Neuronal stem cell (in vitro differentiated cells): ENCODE measurements at regions not wholly inside any gene's neighbourhood (a gene's known extent, or its start where the extent isn't known, plus 50 kb on each side); places are given as distances from the start of the nearest gene placed in this dataset.

Experiments used
- DNase-seq: peaks from one replicate; pipeline ENCODE4 v3.0.0-alpha.2; 2013; ENCODE audit warnings: low spot score
- H2AFZ ChIP-seq: one replicate; pipeline ENCODE4 v1.6.1; 2013; ENCODE audit warnings: mild to moderate bottlenecking, low read length, inconsistent platforms
- H2AK5ac ChIP-seq: 2 replicates; pipeline ENCODE4 v1.6.1; 2013; ENCODE audit warnings: low read depth, mild to moderate bottlenecking, inconsistent platforms, low read length, moderate library complexity, mixed read lengths
- H2BK120ac ChIP-seq: 2 replicates; pipeline ENCODE4 v1.6.1; 2013; ENCODE audit warnings: low read depth, mild to moderate bottlenecking, inconsistent platforms, low read length, moderate library complexity, mixed read lengths
- H2BK12ac ChIP-seq: one replicate; pipeline ENCODE4 v1.6.1; 2013; ENCODE audit warnings: low read length, inconsistent platforms
- H2BK15ac ChIP-seq: 2 replicates; pipeline ENCODE4 v1.6.1; 2013; ENCODE audit warnings: mild to moderate bottlenecking, low read length, inconsistent platforms, mixed read lengths
- H2BK5ac ChIP-seq: one replicate; pipeline ENCODE4 v1.6.1; 2013; ENCODE audit warnings: inconsistent platforms, mild to moderate bottlenecking, low read length, moderate library complexity
- H3K14ac ChIP-seq: one replicate; pipeline ENCODE4 v1.6.1; 2013; ENCODE audit warnings: low read length, inconsistent platforms
- H3K18ac ChIP-seq: 2 replicates; pipeline ENCODE4 v1.6.1; 2013; ENCODE audit warnings: low read length, inconsistent platforms
- H3K23ac ChIP-seq: 2 replicates; pipeline ENCODE4 v1.6.1; 2013; ENCODE audit warnings: low read depth, mild to moderate bottlenecking, mixed read lengths, low read length, inconsistent platforms; ENCODE audit not compliant: poor library complexity
- H3K27ac ChIP-seq: replicated peaks from 3 replicates; pipeline ENCODE4 v1.5.1; 2013; ENCODE audit warnings: low read length, inconsistent platforms
- H3K27me3 ChIP-seq, 3 experiments: 2 replicates each; pipeline ENCODE4 v1.6.1; 2013; ENCODE audit warnings: low read length in 3 of 3, mild to moderate bottlenecking in 2 of 3, inconsistent platforms in 1 of 3, low read depth in 1 of 3, mixed read lengths in 1 of 3, moderate library complexity in 1 of 3; ENCODE audit not compliant: control insufficient read depth in 3 of 3, insufficient read depth in 3 of 3
- H3K36me3 ChIP-seq, 2 donors: replicated peaks in 1 of 2; 2 replicates each; pipeline ENCODE4 v1.6.1; 2013; ENCODE audit warnings: low read length in 2 of 2; ENCODE audit not compliant: control insufficient read depth in 2 of 2, insufficient read depth in 2 of 2
- H3K4ac ChIP-seq: 2 replicates; pipeline ENCODE4 v1.6.1; 2013; ENCODE audit warnings: inconsistent platforms, mild to moderate bottlenecking, low read length, moderate library complexity
- H3K4me1 ChIP-seq, 2 donors: 1 replicate in 1 of 2; 2 replicates in 1 of 2; pipeline ENCODE4 v1.6.1; 2013; ENCODE audit warnings: low read length in 2 of 2, low read depth in 1 of 2; ENCODE audit not compliant: control insufficient read depth in 2 of 2, insufficient read depth in 1 of 2
- H3K4me2 ChIP-seq: one replicate; pipeline ENCODE4 v1.6.1; 2013; ENCODE audit warnings: mild to moderate bottlenecking, low read length, inconsistent platforms; ENCODE audit not compliant: insufficient read depth, poor library complexity, severe bottlenecking
- H3K4me3 ChIP-seq, 2 donors: 2 replicates each; pipeline ENCODE4 v1.5.1; 2013; ENCODE audit warnings: low read length in 2 of 2, mild to moderate bottlenecking in 2 of 2, inconsistent platforms in 1 of 2, moderate library complexity in 1 of 2
- H3K79me1 ChIP-seq: one replicate; pipeline ENCODE4 v1.6.1; 2013; ENCODE audit warnings: low read depth, mild to moderate bottlenecking, inconsistent platforms, low read length, moderate library complexity
- H3K9ac ChIP-seq: one replicate; pipeline ENCODE4 v1.6.1; 2013; ENCODE audit warnings: mild to moderate bottlenecking, low read depth, low read length, inconsistent platforms; ENCODE audit not compliant: poor library complexity
- H3K9me3 ChIP-seq, 2 donors: replicated peaks in 1 of 2; 2 replicates each; pipeline versions ENCODE3 to v1.6.1; 2013; ENCODE audit warnings: low read length in 2 of 2, mild to moderate bottlenecking in 2 of 2, inconsistent platforms in 1 of 2, low read depth in 1 of 2, mixed read lengths in 1 of 2, moderate library complexity in 1 of 2; ENCODE audit not compliant: control insufficient read depth in 2 of 2, insufficient read depth in 1 of 2
- H4K8ac ChIP-seq: one replicate; pipeline ENCODE4 v1.6.1; 2013; ENCODE audit warnings: low read depth, mild to moderate bottlenecking, inconsistent platforms, low read length, moderate library complexity
- H4K91ac ChIP-seq: one replicate; pipeline ENCODE4 v1.6.1; 2013; ENCODE audit warnings: low read length, low read depth, mild to moderate bottlenecking, inconsistent platforms; ENCODE audit not compliant: poor library complexity
- WGBS, 2 donors: extraction: QIAGEN DNeasy Blood & Tissue Kit; methylation state at CpG; one replicate each; pipeline ENCODE4 v1.1.7; 2013; ENCODE audit warnings: missing lambda C conversion rate in 2 of 2, mixed read lengths in 1 of 2; ENCODE audit not compliant: insufficient read length in 2 of 2, insufficient replicate concordance in 1 of 2; ENCODE audit errors: extremely low coverage in 2 of 2; 5-methylcytosine and 5-hydroxymethylcytosine counted together

DNA sequence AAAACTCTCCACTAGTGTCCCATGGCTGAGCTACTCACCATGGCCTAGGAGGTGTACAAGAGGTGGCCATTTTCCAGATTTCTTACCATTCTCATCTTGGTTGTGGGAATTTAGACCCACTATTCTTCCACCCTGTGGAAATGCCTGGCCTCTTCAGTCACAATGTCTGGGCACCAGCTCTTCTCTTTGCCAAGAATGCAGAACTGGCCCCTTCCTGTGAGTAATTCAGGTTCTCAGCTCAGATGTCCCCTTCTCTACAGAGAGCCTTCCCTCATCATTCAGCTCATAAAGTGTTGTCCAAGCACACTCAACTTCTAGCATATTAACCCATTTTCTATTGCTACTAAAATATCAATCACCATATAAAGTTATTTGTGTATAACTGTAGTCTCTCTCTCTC is 575.5 kb upstream of the KCNMB2 start:
- H3K36me3 ChIP-seq = no peaks in the 10 kb centered on the region
- H3K4ac ChIP-seq = no peak overlapping the region
- H3K23ac ChIP-seq = no peak overlapping the region
- no peak for DNase-seq
- H2AFZ ChIP-seq = no peak overlapping the region
- H3K14ac ChIP-seq = no peak overlapping the region
- no peak overlapping the region for H4K8ac ChIP-seq
- no peak overlapping the region for H3K4me2 ChIP-seq
- no peak overlapping the region for H3K4me3 ChIP-seq
- H2BK15ac ChIP-seq = no peak overlapping the region
- H3K27me3 ChIP-seq = no peaks in the 10 kb centered on the region
- H3K79me1 ChIP-seq = no peaks in the 10 kb centered on the region
- no peak overlapping the region for H3K9ac ChIP-seq
- H3K9me3 ChIP-seq = no peaks in the 10 kb centered on the region
- no peak overlapping the region for H2BK12ac ChIP-seq
- H4K91ac ChIP-seq = no peak overlapping the region
- no peak overlapping the region for H3K18ac ChIP-seq
- H3K4me1 ChIP-seq = peaks cover 0 to 2% of the 10 kb centered on the region in 2 donors
- H2BK5ac ChIP-seq = no peak overlapping the region
- H2BK120ac ChIP-seq = no peak overlapping the region
- H3K27ac ChIP-seq = no peak overlapping the region
- H2AK5ac ChIP-seq = no peak overlapping the region

DNA sequence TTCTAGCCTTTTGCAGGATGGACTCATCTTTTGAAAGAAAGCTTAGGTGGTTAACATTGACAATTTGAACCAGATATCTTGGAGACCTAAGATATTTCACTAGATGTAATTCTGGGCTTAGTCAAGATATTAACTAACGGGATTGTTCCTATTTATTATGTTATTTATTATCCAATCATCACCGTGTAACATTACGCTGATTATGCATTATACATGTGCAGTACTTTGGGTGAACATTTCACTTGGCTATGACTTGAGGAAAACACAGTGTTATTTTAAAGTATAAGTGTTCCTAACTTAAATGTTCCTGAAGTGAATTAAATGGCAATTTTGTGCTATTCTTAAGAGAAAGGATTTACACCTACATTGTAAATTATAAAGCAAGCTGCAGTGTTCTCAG is 574.5 kb upstream of the KCNMB2 start:
- H3K36me3 ChIP-seq = no peaks in the 10 kb centered on the region
- no peaks in the 10 kb centered on the region for H3K79me1 ChIP-seq
- no peak overlapping the region for H3K4me3 ChIP-seq
- H3K27ac ChIP-seq = no peak overlapping the region
- H3K9ac ChIP-seq = no peak overlapping the region
- H2AFZ ChIP-seq = no peak overlapping the region
- H3K4me1 ChIP-seq = peaks cover 0 to 2% of the 10 kb centered on the region in 2 donors
- H3K9me3 ChIP-seq = no peaks in the 10 kb centered on the region
- no peak for DNase-seq
- no peak overlapping the region for H3K23ac ChIP-seq
- H2BK12ac ChIP-seq = no peak overlapping the region
- H3K27me3 ChIP-seq = no peaks in the 10 kb centered on the region
- H4K91ac ChIP-seq = no peak overlapping the region
- no peak overlapping the region for H2AK5ac ChIP-seq
- H3K14ac ChIP-seq = no peak overlapping the region
- no peak overlapping the region for H3K4me2 ChIP-seq
- H2BK5ac ChIP-seq = no peak overlapping the region
- H2BK15ac ChIP-seq = no peak overlapping the region
- no peak overlapping the region for H2BK120ac ChIP-seq
- WGBS, 2 donors = no CpG with 5 or more reads among the region's 3 CpGs
- no peak overlapping the region for H3K4ac ChIP-seq
- no peak overlapping the region for H3K18ac ChIP-seq
- no peak overlapping the region for H4K8ac ChIP-seq

DNA sequence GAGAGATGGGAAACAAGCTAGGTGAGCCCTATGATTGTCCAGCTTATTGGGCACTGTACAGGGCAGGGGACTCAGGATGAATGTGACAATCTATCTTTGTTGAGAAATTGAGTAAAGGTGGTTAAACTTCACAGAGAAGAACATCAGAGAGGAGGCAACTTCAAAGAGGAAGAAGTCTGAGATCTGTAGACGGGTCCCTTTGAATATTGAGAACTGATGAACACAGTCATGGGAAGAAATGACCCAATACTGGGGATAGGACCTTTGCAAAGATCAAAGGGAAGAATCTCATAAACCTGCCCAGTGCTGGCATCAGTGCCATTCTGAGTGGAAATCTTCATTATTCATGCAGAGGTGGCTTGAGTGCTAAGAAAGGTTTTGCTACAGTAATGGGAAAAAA is 569.7 kb upstream of the KCNMB2 start:
- H3K4me3 ChIP-seq = no peak overlapping the region

DNA sequence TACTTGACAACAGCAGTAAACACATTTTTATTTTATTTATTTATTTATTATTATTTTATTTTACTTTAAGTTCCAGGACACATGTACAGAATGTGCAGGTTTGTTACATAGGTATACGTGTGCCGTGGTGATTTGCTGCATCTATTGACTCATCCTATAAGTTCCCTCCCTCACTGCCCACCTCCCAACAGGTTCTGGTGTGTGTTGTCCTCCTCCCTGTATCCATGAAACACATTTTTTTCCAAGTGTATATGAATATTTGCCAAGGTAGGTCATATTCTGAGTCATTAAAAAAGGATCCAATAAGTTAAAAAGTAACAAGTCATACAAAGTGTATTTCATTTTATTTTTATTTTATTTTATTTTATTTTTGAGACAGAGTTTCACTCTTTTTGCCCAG is 567.3 kb upstream of the KCNMB2 start:
- Histone ChIP-seq H3K27ac (no peak overlapping the region), H3K14ac (no peak overlapping the region), H2BK5ac (no peak overlapping the region), H2BK120ac (no peak overlapping the region), H3K27me3 (no peaks in the 10 kb centered on the region), H3K4ac (no peak overlapping the region), H3K4me3 (no peak overlapping the region), H4K8ac (no peak overlapping the region), H3K79me1 (no peaks in the 10 kb centered on the region), H3K36me3 (no peaks in the 10 kb centered on the region), H3K9me3 (no peaks in the 10 kb centered on the region), H2BK15ac (no peak overlapping the region), H3K4me2 (no peak overlapping the region), H2BK12ac (no peak overlapping the region), H3K23ac (no peak overlapping the region), H2AFZ (no peak overlapping the region), H2AK5ac (no peak overlapping the region), H3K9ac (no peak overlapping the region), H3K4me1 (no peaks in the 10 kb centered on the region), H3K18ac (no peak overlapping the region), H4K91ac (no peak overlapping the region)
- no CpG with 5 or more reads among the region's 2 CpGs for WGBS, 2 donors
- DNase-seq = no peak

More for the DNA sequence above, 569.7 kb upstream of the KCNMB2 start:
- no peaks in the 10 kb centered on the region for H3K4me1 ChIP-seq
- no peak overlapping the region for H2BK120ac ChIP-seq
- DNase-seq = no peak
- H3K14ac ChIP-seq = no peak overlapping the region
- no peaks in the 10 kb centered on the region for H3K36me3 ChIP-seq
- H3K18ac ChIP-seq = no peak overlapping the region
- H3K79me1 ChIP-seq = no peaks in the 10 kb centered on the region
- no peak overlapping the region for H3K4me2 ChIP-seq
- no peak overlapping the region for H3K27ac ChIP-seq
- H2BK12ac ChIP-seq = no peak overlapping the region
- no CpG with 5 or more reads among the region's 1 CpG for WGBS, 2 donors
- H3K27me3 ChIP-seq = no peaks in the 10 kb centered on the region
- H3K23ac ChIP-seq = no peak overlapping the region
- H3K9me3 ChIP-seq = no peaks in the 10 kb centered on the region
- no peak overlapping the region for H4K91ac ChIP-seq
- no peak overlapping the region for H2AFZ ChIP-seq
- H2AK5ac ChIP-seq = no peak overlapping the region
- no peak overlapping the region for H3K4ac ChIP-seq
- no peak overlapping the region for H2BK5ac ChIP-seq
- no peak overlapping the region for H3K9ac ChIP-seq
- no peak overlapping the region for H4K8ac ChIP-seq
- no peak overlapping the region for H2BK15ac ChIP-seq
